ENCODE measurements at regions not wholly inside any gene's neighbourhood (a gene's known extent, or its start where the extent isn't known, plus 50 kb on each side); places are given as distances from the start of the nearest gene placed in this dataset.

- DNase-seq (ENCODE audit: low spot score): no peak
Measured at GRCh38 chr20:7057611-7058010, 290.1 kb downstream of the BMP2 start.

GRCh38 chr20:7078804-7079203 lies 311.3 kb downstream of the BMP2 start:
- no peak for DNase-seq (ENCODE audit: low spot score)

DNA sequence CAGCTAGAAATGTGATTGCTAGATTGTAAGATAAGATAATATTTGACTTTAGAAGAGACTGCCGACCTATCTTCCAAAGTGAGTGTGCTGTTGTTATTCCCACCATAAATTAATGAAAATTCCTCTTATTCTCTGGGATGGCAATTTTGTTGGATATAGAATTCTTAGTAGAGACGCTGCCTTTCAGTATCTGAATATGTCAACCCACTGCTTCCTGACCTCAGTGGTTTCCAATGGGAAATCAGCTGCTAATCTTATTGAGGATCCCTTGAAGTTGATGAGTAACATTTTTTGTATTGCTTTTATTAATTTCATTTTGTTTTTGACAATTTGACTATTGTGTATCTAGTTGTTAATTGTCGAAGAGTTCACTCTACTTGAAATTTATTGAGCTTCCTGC lies 313.0 kb downstream of the BMP2 start:
- DNase-seq (ENCODE audit: low spot score): no peak

GRCh38 chr20:7085467-7085866 lies 318.0 kb downstream of the BMP2 start:
- DNase-seq (ENCODE audit: low spot score): no peak

- no peak for DNase-seq (ENCODE audit: low spot score)
Measured at GRCh38 chr20:7087803-7088202, 320.3 kb downstream of the BMP2 start.

DNA sequence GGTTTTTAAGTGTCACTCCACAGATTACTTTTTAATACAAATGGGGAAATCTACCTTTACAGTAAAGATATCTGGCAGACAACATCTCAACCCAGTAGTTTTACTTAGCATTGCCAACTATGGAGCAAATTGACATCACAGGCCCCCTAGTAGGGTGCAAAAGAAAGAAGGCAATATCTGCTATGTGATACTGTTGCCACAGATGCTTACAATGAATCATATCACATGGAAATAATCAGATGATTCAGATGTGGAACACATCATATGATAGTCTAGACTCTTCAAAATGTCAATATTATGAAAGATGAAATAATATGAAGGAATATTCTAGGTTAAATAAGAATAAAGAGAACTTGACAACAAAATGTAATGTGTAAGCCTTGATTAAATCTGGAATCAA lies 322.5 kb downstream of the BMP2 start:
- no peak for DNase-seq (ENCODE audit: low spot score)

GRCh38 chr20:7090811-7091210 lies 323.3 kb downstream of the BMP2 start:
- no peak for DNase-seq (ENCODE audit: low spot score)

GRCh38 chr20:7091655-7092054 lies 324.2 kb downstream of the BMP2 start:
- DNase-seq (ENCODE audit: low spot score): no peak

DNA sequence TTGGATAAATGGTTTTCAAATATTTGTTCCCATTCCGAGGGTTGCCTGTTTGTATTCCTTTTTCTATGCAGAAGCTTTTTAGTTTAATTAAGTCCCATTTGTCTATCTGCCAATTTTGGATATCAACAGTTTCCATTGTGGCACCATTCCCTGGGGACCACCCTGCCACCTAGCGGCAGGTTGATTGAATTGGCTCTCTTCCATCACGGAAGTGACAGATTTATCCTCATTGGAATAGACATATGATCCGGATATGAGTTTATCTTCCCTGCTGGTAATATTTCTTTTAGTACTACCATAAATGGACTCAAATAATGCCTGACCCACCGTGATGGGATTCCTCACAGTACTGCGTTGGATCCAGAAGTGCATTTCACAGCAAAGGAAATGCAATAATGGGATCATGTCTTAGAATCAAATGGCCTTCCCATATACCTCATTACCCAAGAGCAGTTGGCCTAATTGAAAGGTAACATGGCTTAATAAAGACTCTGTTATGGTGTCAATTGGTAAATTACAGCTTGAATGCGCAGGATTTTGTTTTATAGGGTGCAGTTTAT lies 327.0 kb downstream of the BMP2 start:
- no peak for DNase-seq (ENCODE audit: low spot score)

GRCh38 chr20:7106910-7107309 lies 339.4 kb downstream of the BMP2 start:
- no peak for DNase-seq (ENCODE audit: low spot score)

GRCh38 chr20:7108929-7109328 lies 341.4 kb downstream of the BMP2 start:
- no peak for DNase-seq (ENCODE audit: low spot score)

DNA sequence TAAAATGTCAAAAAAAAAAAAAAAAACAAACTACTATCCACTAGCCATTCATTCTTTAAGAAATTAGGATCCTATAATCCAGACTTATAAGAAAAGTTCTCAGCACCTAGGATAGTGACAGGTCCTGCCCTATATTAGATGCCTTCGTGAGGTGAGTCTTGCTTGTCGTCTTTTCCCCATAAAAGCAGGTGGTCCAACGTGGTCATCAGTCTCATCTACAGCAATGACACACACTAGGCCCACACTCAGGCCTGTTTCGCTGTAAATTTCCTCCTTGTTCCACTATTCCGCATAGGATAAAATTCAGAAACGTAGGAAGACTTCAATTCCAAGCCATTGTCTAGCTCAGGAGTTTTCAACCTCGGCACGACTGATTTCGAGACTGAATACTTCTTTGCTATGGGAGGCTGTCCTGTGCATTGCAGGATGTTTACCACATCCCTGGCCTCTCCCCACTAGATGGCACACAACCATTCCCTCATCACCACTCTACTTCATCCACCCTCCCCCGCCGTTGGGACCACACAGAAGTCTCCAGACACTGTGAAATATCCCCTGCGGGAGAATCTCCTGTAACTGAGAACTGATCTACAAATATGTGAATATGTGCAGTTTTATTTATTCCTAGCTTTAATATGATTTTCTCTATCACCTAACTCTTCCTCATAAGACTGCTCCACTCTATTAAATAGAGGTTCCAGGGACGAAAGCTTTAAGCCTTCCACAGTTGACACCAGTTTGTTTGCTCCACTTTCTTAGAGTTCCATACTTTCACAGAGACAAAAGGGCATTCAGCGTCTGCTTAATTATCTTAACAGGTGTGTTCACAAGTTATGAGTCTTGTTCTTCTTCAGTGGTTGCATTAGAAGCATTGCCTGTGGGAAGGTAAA lies 346.3 kb downstream of the BMP2 start:
- DNase-seq (ENCODE audit: low spot score): no peak

- no peak for DNase-seq (ENCODE audit: low spot score)
Measured at GRCh38 chr20:7123457-7123856, 356.0 kb downstream of the BMP2 start.

DNA sequence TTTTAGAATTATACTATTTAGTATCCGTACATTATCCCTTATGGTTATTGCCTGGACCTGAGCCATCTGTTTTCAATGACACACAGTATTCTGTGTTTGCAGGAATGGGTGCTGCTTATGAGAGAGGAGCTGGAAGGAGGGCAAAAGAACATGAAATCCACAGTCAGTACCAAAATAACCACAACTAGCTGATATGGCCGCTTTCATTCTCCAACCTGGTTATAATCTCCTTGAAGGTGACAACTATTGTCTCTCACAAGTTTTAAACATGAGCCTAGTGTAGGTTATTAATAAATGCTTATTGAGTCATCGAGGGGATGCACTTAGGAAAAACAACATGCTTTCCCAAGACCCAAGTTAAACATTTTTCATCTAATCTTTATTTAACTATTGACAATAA lies 356.6 kb downstream of the BMP2 start:
- no peak for DNase-seq (ENCODE audit: low spot score)

DNA sequence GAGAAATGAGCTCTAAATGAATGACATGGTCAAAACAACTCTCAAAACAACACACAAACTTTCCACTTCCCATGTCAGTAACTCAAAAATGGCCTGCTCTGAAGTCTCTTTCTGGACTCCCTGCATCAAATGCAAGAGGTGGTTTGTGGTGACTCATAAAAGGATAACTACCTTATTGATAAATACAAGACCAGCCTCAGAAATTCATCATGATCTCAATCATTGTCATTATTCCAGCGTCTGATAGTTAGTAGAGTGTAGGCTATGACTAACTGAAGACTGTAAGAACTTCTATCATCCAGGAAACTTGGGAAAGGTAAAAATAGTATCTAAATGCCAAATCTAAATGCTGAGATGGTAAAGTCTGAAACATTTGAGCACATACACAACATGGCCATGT lies 369.4 kb downstream of the BMP2 start:
- DNase-seq (ENCODE audit: low spot score): no peak

DNA sequence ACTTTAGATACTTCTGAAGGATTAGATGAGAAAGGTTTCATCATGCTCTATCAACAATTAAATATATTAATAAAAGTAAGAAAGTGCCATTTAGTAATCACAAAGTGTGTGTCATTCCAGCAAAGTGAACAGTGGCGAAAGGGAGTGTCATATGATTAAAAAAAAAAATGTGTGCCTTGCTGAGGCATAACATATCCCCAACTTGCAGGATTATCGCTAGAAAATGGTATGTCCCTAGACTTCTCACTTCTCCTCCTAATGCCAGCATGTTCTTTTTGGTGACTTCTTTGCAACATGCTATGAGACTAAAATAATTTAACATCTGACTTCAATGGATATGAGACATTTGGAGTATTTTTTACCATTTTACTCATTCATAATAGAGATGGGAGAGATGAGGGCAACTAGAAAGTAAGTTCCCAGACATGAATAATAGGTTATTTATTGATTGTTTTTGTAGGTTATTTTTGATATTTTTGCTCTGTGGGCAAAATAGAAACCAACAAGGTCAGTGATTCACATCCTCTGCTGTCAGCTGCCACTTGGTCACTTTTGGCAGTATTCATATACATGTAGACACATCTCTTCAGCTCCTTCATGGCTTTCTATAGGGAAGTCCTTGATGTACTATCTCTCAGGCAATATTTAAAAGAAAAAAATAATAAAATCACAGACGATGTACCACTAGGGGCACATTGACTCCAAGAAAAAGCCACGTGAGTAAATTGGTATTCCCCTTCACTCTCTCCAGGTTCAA lies 370.1 kb downstream of the BMP2 start:
- DNase-seq (ENCODE audit: low spot score): no peak

GRCh38 chr20:7144464-7144863 lies 377.0 kb downstream of the BMP2 start:
- no peak for DNase-seq (ENCODE audit: low spot score)

DNA sequence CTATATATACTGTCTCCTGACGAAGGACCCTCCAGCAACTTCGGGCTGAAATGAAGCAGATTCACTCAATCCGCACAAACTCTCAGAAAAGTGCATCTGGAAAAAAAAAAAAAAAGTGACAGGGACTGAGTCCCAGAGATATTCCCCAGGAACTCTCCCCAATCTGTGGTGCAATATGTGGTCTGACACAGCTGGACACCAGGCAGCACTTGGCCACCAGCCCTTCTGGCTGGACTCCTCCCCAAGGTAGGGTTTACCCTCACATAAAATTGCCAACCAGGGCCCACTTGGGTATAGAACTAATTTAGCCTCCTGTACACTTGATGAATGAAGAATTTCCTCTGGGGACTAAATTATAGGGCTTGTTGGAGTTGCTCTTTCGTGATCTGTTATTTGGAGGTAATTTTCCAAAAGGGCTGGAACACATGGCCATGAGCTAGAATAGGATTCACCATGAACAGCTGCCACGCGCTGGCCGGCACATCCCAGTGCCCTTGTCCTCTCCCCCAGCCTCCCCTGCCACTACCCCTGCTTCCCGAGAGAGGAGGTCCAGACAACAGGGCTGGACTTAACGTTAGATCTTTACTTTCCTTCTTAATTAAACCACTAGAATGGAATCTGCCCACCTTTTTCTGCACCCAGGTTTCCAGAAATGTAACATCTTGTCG lies 379.2 kb downstream of the BMP2 start:
- no peak for DNase-seq (ENCODE audit: low spot score)

DNA sequence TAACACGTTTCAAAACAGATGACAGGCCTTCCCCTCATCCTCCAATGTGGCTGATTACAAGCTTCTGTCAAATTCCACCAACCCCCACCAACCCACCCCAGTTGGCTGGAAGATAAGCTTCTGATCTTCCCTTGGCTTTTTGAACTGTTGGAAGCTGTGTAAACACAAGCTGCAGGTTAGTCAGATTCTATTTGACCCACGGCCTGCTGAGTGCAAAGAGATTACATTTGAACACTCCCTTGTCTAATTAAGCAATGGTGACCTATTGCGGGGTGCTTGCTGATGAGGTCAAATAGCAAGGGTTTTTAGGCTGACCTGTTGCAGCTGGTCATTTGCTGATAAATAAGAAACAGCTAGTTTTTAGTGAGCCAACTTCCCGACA lies 379.7 kb downstream of the BMP2 start:
- DNase-seq (ENCODE audit: low spot score): no peak

DNA sequence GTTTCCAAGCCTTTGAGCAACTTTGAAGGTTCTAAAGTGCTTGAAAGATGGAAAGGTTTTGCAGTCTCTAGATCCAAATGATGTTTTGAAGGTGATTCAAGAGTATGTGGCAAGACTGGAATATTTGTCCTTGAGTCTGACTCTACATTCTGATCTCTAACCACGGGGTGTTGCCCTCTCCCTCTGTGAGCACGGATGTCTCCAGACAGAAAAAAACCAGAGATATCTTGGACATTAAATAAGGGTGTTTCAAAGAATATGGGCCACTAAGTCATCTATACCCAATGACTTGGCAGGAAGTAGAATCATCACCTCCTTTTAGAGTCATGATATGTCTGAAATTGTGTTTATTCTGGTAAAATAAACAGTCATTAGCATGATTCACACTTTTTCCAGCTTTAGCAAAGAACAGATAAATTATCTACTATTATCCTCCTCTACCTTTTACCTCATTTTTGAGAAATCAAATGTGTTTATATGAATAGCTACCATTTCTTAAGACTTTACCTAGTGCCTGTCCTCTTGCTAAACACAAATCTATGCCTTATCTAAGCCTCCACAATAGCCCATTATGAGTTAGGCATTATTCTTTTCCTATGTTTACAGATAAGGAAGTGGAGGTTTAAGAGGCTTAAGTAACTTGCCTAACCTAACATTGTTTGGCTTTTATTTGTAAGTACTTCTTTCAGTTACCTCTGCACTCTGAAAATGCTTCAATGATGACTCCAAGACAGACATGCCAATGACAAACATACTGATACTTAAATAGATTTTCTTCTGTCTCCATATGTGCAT lies 384.4 kb downstream of the BMP2 start:
- no peak for DNase-seq (ENCODE audit: low spot score)

- no peak for DNase-seq (ENCODE audit: low spot score)
Measured at GRCh38 chr20:7155282-7155681, 387.8 kb downstream of the BMP2 start.

Data from mesenteric fat pad (tissue), 1 donor.